SK-N-SH treated with all-trans-retinoic acid at 6 μM for 48 hours (cell line): ENCODE measurements at regions not wholly inside any gene's neighbourhood (a gene's known extent, or its start where the extent isn't known, plus 50 kb on each side); places are given as distances from the start of the nearest gene placed in this dataset.

ENCODE experiments used
- ATAC-seq: fragments of 200-7000 bp; cut with Tn5 transposase; 3 replicates; pipeline ENCODE4 v1.9.1; 2020; ENCODE audit warnings: mild to moderate bottlenecking, moderate library complexity
- ARNTL ChIP-seq: fragments of 450-650 bp; formaldehyde crosslinking; IDR thresholded peaks from 2 replicates; pipeline ENCODE4 v1.5.0; 2020; ENCODE audit warnings: low read depth, mild to moderate bottlenecking, moderate library complexity, borderline replicate concordance
- BACH2 ChIP-seq: fragments of 250-450 bp; sonication (Bioruptor Pico); IDR thresholded peaks from 2 replicates; pipeline ENCODE4 v1.9.0; 2021; ENCODE audit warnings: mild to moderate bottlenecking, borderline replicate concordance
- CREB5 ChIP-seq: fragments of 250-450 bp; sonication (Bioruptor Pico); IDR thresholded peaks from 2 replicates; pipeline ENCODE4 v1.5.1; 2020; ENCODE audit warnings: low read depth, mild to moderate bottlenecking, moderate library complexity
- CSDC2 ChIP-seq: fragments of 250-450 bp; sonication (Bioruptor Pico); IDR thresholded peaks from 2 replicates; pipeline ENCODE4 v1.5.0; 2020; ENCODE audit warnings: mild to moderate bottlenecking, moderate library complexity
- CSRNP3 ChIP-seq: fragments of 250-450 bp; sonication (Bioruptor Pico); IDR thresholded peaks from 2 replicates; pipeline ENCODE4 v1.5.1; 2021; ENCODE audit warnings: mild to moderate bottlenecking, moderate library complexity
- ESRRG ChIP-seq: fragments of 250-450 bp; sonication (Bioruptor Pico); IDR thresholded peaks from 2 replicates; pipeline ENCODE4 v1.6.1; 2021; ENCODE audit warnings: mild to moderate bottlenecking
- GLIS3 ChIP-seq: fragments of 250-450 bp; sonication (Bioruptor Pico); IDR thresholded peaks from 2 replicates; pipeline ENCODE4 v1.5.0; 2020; ENCODE audit warnings: mild to moderate bottlenecking, moderate library complexity
- ISL1 ChIP-seq: fragments of 250-450 bp; sonication (Bioruptor Pico); IDR thresholded peaks from 2 replicates; pipeline ENCODE4 v2.1.2; 2022; ENCODE audit warnings: mild to moderate bottlenecking, moderate library complexity
- OSR1 ChIP-seq: fragments of 250-450 bp; sonication (Bioruptor Pico); IDR thresholded peaks from 2 replicates; pipeline ENCODE4 v1.8.0; 2022; ENCODE audit warnings: moderate library complexity, mild to moderate bottlenecking, inconsistent platforms
- POU6F1 ChIP-seq: fragments of 250-450 bp; sonication (Bioruptor Pico); IDR thresholded peaks from 2 replicates; pipeline ENCODE4 v1.8.0; 2021; ENCODE audit warnings: low read depth, mild to moderate bottlenecking, moderate library complexity, borderline replicate concordance
- PPARA ChIP-seq: fragments of 250-450 bp; sonication (Bioruptor Pico); IDR thresholded peaks from 2 replicates; pipeline ENCODE4 v1.5.0; 2020; ENCODE audit warnings: mild to moderate bottlenecking, borderline replicate concordance
- RARB ChIP-seq: fragments of 250-450 bp; sonication (Bioruptor Pico); IDR thresholded peaks from 2 replicates; pipeline ENCODE4 v1.8.0; 2021; ENCODE audit warnings: mild to moderate bottlenecking, moderate library complexity
- SNAI2 ChIP-seq: fragments of 250-450 bp; sonication (Bioruptor Pico); IDR thresholded peaks from 2 replicates; pipeline ENCODE4 v1.5.0; 2020; ENCODE audit warnings: mild to moderate bottlenecking, moderate library complexity
- TCF4 ChIP-seq: fragments of 250-450 bp; sonication (Bioruptor Pico); IDR thresholded peaks from 2 replicates; pipeline ENCODE4 v1.8.0; 2021; ENCODE audit warnings: mild to moderate bottlenecking, moderate library complexity, borderline replicate concordance
- TOX ChIP-seq: fragments of 250-450 bp; sonication (Bioruptor Pico); IDR thresholded peaks from 2 replicates; pipeline ENCODE4 v1.8.0; 2021; ENCODE audit warnings: mild to moderate bottlenecking, moderate library complexity, borderline replicate concordance
- ZC3H10 ChIP-seq: fragments of 250-450 bp; sonication (Bioruptor Pico); IDR thresholded peaks from 2 replicates; pipeline ENCODE4 v1.5.1; 2021; ENCODE audit warnings: mild to moderate bottlenecking, moderate library complexity
- ZFP30 ChIP-seq: fragments of 450-650 bp; formaldehyde crosslinking; IDR thresholded peaks from 2 replicates; pipeline ENCODE4 v1.5.0; 2022; ENCODE audit warnings: mild to moderate bottlenecking, moderate library complexity
- ZNF565 ChIP-seq: fragments of 450-650 bp; formaldehyde crosslinking; conservative IDR thresholded peaks from 2 replicates; pipeline ENCODE4 v1.5.0; 2020; ENCODE audit warnings: low read depth, mild to moderate bottlenecking, moderate library complexity
- ZNF70 ChIP-seq: fragments of 450-650 bp; formaldehyde crosslinking; IDR thresholded peaks from 2 replicates; pipeline ENCODE4 v1.5.0; 2020; ENCODE audit warnings: mild to moderate bottlenecking, moderate library complexity
- ZNF8 ChIP-seq: fragments of 450-650 bp; formaldehyde crosslinking; IDR thresholded peaks from 2 replicates; pipeline ENCODE4 v1.5.0; 2020; ENCODE audit warnings: mild to moderate bottlenecking, moderate library complexity
- TF ChIP-seq, protein P1 (sequence below): fragments of 250-450 bp; sonication (Bioruptor Pico); IDR thresholded peaks from 2 replicates; pipeline ENCODE4 v1.8.0; 2020; ENCODE audit warnings: mild to moderate bottlenecking, moderate library complexity, borderline replicate concordance

DNA sequence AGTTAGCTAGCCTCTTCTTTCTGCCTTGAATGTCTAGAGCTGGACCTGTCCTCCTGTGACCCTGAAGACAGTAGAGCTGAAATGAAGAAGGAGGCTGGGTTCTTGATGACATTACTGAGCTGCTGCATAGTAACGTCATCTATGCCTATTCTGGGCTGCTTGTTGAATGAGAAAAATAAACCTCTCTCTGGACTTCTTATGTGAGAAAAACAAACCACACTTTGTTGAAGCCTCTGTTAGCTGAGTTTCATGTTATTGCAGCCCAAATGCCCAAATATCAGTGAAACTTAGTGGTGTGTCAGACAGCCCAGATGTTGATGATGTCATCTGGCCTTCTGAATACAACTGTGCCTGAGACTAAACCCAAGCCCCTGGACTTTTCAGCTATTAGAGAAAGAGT is 67.0 kb upstream of the MAX start:
- no peak for TF ChIP-seq ARNTL (CRISPR knock-in tag)
- no peak for TF ChIP-seq GLIS3 (CRISPR knock-in tag)
- TF ChIP-seq ZNF8 (CRISPR knock-in tag), result no peak
- TF ChIP-seq OSR1, result no peak
- TF ChIP-seq ZFP30 (CRISPR knock-in tag), result no peak
- TF ChIP-seq PPARA (CRISPR knock-in tag), result no peak
- no peak for TF ChIP-seq TCF4 (CRISPR knock-in tag)
- TF ChIP-seq RARB, result no peak
- no peak for TF ChIP-seq CREB5 (CRISPR knock-in tag)
- no peak for TF ChIP-seq ISL1 (CRISPR knock-in tag)
- no peak for TF ChIP-seq TOX (CRISPR knock-in tag)
- TF ChIP-seq CSRNP3, result no peak
- TF ChIP-seq ZC3H10, result no peak
- TF ChIP-seq SNAI2 (CRISPR knock-in tag), result no peak
- no peak for ATAC-seq

DNA sequence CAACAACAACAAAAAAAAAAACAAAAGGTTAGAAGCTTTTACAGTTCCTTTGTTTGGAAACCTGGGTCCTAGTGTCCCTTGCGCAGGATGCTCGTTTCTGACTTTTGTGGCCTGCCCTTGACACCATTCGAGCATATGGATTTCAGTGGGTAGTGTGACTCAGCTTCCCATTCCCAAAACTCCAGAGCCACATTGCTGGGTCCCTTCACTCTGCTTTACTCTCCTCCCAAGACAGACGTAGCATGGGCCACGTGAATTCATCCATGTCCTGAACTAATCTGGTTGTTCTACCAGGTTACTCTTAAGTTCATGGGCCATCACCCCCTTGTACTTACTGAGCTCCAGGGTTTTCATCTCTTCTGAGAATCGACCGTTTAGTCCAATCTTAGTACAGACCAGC is 68.0 kb upstream of the MAX start:
- peak; percentile 41; the same call in 2 of the 3 replicates for ATAC-seq
- TF ChIP-seq BACH2 (CRISPR knock-in tag) (no peak), ZC3H10 (no peak), PPARA (CRISPR knock-in tag) (no peak), CSDC2 (CRISPR knock-in tag) (no peak), ARNTL (CRISPR knock-in tag) (no peak), GLIS3 (CRISPR knock-in tag) (no peak), ZNF565 (CRISPR knock-in tag) (no peak), ZFP30 (CRISPR knock-in tag) (no peak), SNAI2 (CRISPR knock-in tag) (no peak), CREB5 (CRISPR knock-in tag) (no peak), POU6F1 (no peak), RARB (no peak), CSRNP3 (no peak), ZNF70 (CRISPR knock-in tag) (no peak), TCF4 (CRISPR knock-in tag) (no peak), OSR1 (no peak), ESRRG (CRISPR knock-in tag) (no peak), TOX (CRISPR knock-in tag) (no peak)
- TF ChIP-seq, protein P1, sequence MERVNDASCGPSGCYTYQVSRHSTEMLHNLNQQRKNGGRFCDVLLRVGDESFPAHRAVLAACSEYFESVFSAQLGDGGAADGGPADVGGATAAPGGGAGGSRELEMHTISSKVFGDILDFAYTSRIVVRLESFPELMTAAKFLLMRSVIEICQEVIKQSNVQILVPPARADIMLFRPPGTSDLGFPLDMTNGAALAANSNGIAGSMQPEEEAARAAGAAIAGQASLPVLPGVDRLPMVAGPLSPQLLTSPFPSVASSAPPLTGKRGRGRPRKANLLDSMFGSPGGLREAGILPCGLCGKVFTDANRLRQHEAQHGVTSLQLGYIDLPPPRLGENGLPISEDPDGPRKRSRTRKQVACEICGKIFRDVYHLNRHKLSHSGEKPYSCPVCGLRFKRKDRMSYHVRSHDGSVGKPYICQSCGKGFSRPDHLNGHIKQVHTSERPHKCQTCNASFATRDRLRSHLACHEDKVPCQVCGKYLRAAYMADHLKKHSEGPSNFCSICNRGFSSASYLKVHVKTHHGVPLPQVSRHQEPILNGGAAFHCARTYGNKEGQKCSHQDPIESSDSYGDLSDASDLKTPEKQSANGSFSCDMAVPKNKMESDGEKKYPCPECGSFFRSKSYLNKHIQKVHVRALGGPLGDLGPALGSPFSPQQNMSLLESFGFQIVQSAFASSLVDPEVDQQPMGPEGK (CRISPR knock-in tag), result no peak
